Skeletal muscle tissue (tissue), 3 donors: ENCODE measurements at regions not wholly inside any gene's neighbourhood (a gene's known extent, or its start where the extent isn't known, plus 50 kb on each side); places are given as distances from the start of the nearest gene placed in this dataset.

Experiments
- H3K27ac ChIP-seq: one replicate; pipeline ENCODE4 v1.7.0; 2013; ENCODE audit warnings: mild to moderate bottlenecking, low read depth, low read length, inconsistent platforms
- H3K27me3 ChIP-seq, 3 donors: one replicate each; pipeline ENCODE4 v1.7.0; 2013; ENCODE audit warnings: low read length in 3 of 3; ENCODE audit not compliant: control insufficient read depth in 3 of 3, insufficient read depth in 3 of 3
- H3K36me3 ChIP-seq, 3 donors: one replicate each; pipeline ENCODE4 v1.7.0; 2013; ENCODE audit warnings: low read length in 3 of 3; ENCODE audit not compliant: control insufficient read depth in 3 of 3, insufficient read depth in 3 of 3
- H3K4me1 ChIP-seq, 3 donors: one replicate each; pipeline ENCODE4 v1.7.0; 2013; ENCODE audit warnings: low read length in 3 of 3, mild to moderate bottlenecking in 3 of 3; ENCODE audit not compliant: control insufficient read depth in 3 of 3, insufficient read depth in 3 of 3
- H3K4me3 ChIP-seq, 3 donors: one replicate each; pipeline ENCODE4 v1.7.0; 2013; ENCODE audit warnings: low read length in 3 of 3
- H3K9ac ChIP-seq, 3 donors: one replicate each; pipeline ENCODE4 v1.7.0; 2013; ENCODE audit warnings: low read length in 3 of 3, mild to moderate bottlenecking in 3 of 3, moderate library complexity in 2 of 3, low read depth in 1 of 3
- H3K9me3 ChIP-seq, 3 donors: one replicate each; pipeline ENCODE4 v1.7.0; 2013; ENCODE audit warnings: low read length in 3 of 3; ENCODE audit not compliant: control insufficient read depth in 3 of 3
- donor health status: Osteomylitis.

GRCh38 chr2:144249035-144249637 lies 270.8 kb downstream of the ZEB2 start:
- Histone ChIP-seq H3K4me3 (no peak overlapping the region), H3K4me1 (peaks cover 0 to 6% (median 3%) of the 10 kb centered on the region in 3 donors), H3K27me3 (no peaks in the 10 kb centered on the region), H3K9ac (peak overlapping the region; percentile 8 to 51 (median 49)), H3K9me3 (peaks cover 0 to 5% (median 0%) of the 10 kb centered on the region in 3 donors), H3K27ac (no peak overlapping the region), H3K36me3 (no peaks in the 10 kb centered on the region)

GRCh38 chr2:144248350-144249034 lies 271.4 kb downstream of the ZEB2 start:
- Histone ChIP-seq H3K9me3 (peaks cover 0 to 5% (median 0%) of the 10 kb centered on the region in 3 donors), H3K27me3 (no peaks in the 10 kb centered on the region), H3K4me1 (peaks cover 0 to 6% (median 3%) of the 10 kb centered on the region in 3 donors), H3K9ac (peak overlapping the region in 2 of 3 donors; percentile 8 to 49), H3K36me3 (no peaks in the 10 kb centered on the region), H3K4me3 (no peak overlapping the region), H3K27ac (no peak overlapping the region)

DNA sequence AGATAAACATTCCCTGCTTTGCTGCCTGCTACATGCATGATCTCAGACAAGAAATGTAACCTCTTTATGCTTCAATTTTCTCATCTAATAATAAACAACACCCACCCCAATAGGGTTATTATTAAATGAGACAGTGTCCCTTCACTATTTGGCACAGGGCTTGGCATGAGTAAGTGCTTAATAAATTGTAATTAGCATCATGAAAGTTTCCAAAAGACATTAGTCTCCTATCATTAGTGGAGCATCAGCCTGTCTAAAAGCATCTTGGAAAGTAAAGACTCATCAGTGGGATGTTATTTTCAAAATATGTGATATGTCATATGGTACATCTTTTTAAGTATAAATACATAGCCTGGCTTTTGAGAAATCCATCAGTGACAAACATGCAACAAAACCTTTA lies 275.0 kb downstream of the ZEB2 start:
- Histone ChIP-seq H3K4me3 (no peak overlapping the region), H3K27ac (no peak overlapping the region), H3K9ac (no peak overlapping the region), H3K27me3 (no peaks in the 10 kb centered on the region), H3K36me3 (no peaks in the 10 kb centered on the region), H3K4me1 (peaks cover 0 to 7% (median 6%) of the 10 kb centered on the region in 3 donors), H3K9me3 (no peaks in the 10 kb centered on the region)

- Histone ChIP-seq H3K27ac (no peak overlapping the region), H3K9me3 (no peaks in the 10 kb centered on the region), H3K36me3 (no peaks in the 10 kb centered on the region), H3K4me3 (no peak overlapping the region), H3K4me1 (peaks cover 0 to 10% (median 0%) of the 10 kb centered on the region in 3 donors), H3K9ac (no peak overlapping the region), H3K27me3 (no peaks in the 10 kb centered on the region)
Measured at GRCh38 chr2:144242311-144242710, 277.6 kb downstream of the ZEB2 start.

- no peak overlapping the region for H3K4me3 ChIP-seq
- no peaks in the 10 kb centered on the region for H3K9me3 ChIP-seq
- no peak overlapping the region for H3K27ac ChIP-seq
- no peak overlapping the region for H3K9ac ChIP-seq
- H3K36me3 ChIP-seq = no peaks in the 10 kb centered on the region
- no peaks in the 10 kb centered on the region for H3K27me3 ChIP-seq
- H3K4me1 ChIP-seq = peaks cover 0 to 10% (median 0%) of the 10 kb centered on the region in 3 donors
Measured at GRCh38 chr2:144241801-144242200, 278.1 kb downstream of the ZEB2 start.

- peaks cover 0 to 10% (median 0%) of the 10 kb centered on the region in 3 donors for H3K4me1 ChIP-seq
- no peak overlapping the region for H3K9ac ChIP-seq
- no peak overlapping the region for H3K27ac ChIP-seq
- H3K36me3 ChIP-seq = no peaks in the 10 kb centered on the region
- no peaks in the 10 kb centered on the region for H3K9me3 ChIP-seq
- H3K27me3 ChIP-seq = no peaks in the 10 kb centered on the region
- no peak overlapping the region for H3K4me3 ChIP-seq
Measured at GRCh38 chr2:144240656-144241339, 279.1 kb downstream of the ZEB2 start.

- H3K27ac ChIP-seq = no peak overlapping the region
- H3K9me3 ChIP-seq = no peaks in the 10 kb centered on the region
- H3K36me3 ChIP-seq = no peaks in the 10 kb centered on the region
- H3K4me3 ChIP-seq = no peak overlapping the region
- H3K4me1 ChIP-seq = peaks cover 0 to 10% (median 0%) of the 10 kb centered on the region in 3 donors
- no peak overlapping the region for H3K9ac ChIP-seq
- H3K27me3 ChIP-seq = no peaks in the 10 kb centered on the region
Measured at GRCh38 chr2:144239726-144240125, 280.2 kb downstream of the ZEB2 start.

- Histone ChIP-seq H3K9ac (no peak overlapping the region), H3K9me3 (no peaks in the 10 kb centered on the region), H3K4me3 (no peak overlapping the region), H3K36me3 (no peaks in the 10 kb centered on the region), H3K4me1 (peaks cover 0 to 10% (median 0%) of the 10 kb centered on the region in 3 donors), H3K27ac (no peak overlapping the region), H3K27me3 (no peaks in the 10 kb centered on the region)
Measured at GRCh38 chr2:144239306-144239705, 280.6 kb downstream of the ZEB2 start.

DNA sequence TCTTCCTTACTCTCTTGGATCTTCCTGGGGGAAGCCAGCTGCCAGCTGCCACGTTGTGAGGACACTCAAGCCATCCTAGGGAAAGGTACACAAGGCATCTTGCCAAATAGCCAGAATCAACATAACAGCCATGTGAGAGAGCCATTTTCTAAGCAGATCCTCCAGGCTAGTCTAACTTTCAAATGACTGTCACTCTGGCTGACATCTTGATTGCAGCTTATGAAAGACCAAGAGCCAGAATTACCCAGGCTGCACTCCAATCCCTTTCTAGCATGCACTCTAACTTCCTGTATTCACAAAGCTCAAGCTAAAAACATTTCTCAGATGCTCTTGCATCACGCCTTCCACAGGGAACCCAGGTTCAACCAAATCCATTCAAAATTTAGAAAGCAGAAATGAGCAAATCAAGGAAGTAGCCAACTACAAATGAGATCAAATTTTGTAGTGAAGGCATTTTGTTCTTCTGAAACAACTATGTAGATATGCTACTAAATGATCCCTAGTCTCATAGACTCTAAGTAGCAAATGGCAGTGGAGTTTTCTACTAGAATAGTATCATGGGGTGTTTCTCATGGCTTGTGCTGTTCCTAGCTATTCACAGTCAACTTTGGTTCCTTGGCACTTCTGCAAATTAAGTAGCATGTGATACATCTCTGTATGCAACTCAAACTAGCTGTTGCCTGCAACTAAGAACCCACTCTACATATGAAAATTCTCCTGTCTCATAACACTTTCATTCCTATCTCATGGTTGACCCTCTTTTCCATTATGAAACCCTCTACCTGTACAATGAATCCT lies 281.9 kb downstream of the ZEB2 start:
- no peaks in the 10 kb centered on the region for H3K27me3 ChIP-seq
- H3K4me1 ChIP-seq = peaks cover 0 to 10% (median 0%) of the 10 kb centered on the region in 3 donors
- H3K4me3 ChIP-seq = no peak overlapping the region
- H3K36me3 ChIP-seq = no peaks in the 10 kb centered on the region
- no peaks in the 10 kb centered on the region for H3K9me3 ChIP-seq
- H3K9ac ChIP-seq = no peak overlapping the region
- H3K27ac ChIP-seq = no peak overlapping the region
